ENCODE measurements at regions not wholly inside any gene's neighbourhood (a gene's known extent, or its start where the extent isn't known, plus 50 kb on each side); places are given as distances from the start of the nearest gene placed in this dataset.

DNA sequence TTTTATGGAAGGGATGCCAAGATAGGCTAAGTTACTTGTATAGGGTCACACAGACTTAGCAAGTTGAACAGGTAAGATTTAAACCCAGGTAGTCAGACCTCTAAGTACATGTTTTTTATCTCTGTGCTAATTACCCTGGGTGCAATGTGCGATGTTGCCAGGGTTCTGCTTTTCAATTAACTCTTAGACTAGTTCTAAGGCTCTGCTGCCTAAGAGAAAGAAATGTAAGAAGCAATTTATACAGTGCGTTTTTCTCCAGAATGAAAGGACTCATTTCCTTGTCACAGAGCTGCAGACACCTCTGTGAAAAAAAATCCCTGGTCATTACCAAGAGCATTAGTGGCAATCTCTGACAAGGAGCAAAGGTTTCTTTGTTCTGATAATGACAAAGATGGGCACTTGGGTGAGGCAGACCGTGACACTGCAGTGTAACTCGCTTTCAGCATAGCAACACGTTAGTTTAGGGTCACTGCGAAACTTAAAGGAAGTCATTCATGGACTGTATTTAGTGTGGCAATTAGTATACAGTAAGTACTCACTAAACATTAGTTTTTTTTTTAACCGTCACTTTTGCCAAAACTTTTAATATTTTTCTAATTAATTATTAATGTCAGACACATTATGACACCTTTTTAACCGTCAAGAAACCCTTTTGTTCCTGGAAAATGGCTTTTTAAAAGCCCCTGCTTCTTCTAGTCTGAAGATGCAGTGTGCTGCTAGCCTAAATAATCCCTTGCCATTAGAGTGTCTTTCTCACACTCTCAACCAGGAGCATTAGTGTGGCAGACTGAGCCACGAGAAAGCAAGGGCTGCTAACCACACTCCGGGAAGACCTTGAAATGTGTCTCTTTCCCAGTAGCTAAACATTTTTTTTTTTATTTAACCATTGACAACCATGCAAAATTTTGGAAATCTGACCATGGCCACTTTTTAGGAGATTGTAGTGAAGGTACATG is 520.0 kb upstream of the C9orf72 start:
- in situ Hi-C loops (cut with MboI; ENCODE audit: low sequenced_read_pairs) (no loop called here), intact Hi-C loops (cut with micrococcal nuclease) (no loop called here), dilution Hi-C loops (cut with HindIII; ENCODE audit: low sequenced_read_pairs, unreplicated experiment) (no loop called here)
- no peaks in the 10 kb centered on the region for H3K9me3 ChIP-seq (ENCODE audit: control insufficient read depth, insufficient read depth, low read length)
- no peaks in the 10 kb centered on the region for H3K36me3 ChIP-seq (ENCODE audit: control insufficient read depth, insufficient read depth, low read length)
- ChIA-PET CTCF (no interaction called here), POLR2A (ENCODE audit: unreplicated experiment) (no interaction called here)
- no peak overlapping the region for H2BK15ac ChIP-seq (ENCODE audit: low read depth, low read length)
- no peak overlapping the region for H3K4me2 ChIP-seq (ENCODE audit: low read depth, low read length)
- H4K5ac ChIP-seq (ENCODE audit: low read depth, low read length) = no peak overlapping the region
- H4K8ac ChIP-seq (ENCODE audit: low read depth in 2 of 2, low read length in 2 of 2) = no peak overlapping the region
- no peak overlapping the region for H2AK5ac ChIP-seq (ENCODE audit: low read depth, low read length)
- H3K79me1 ChIP-seq (ENCODE audit: low read depth in 1 of 2, low read length in 2 of 2) = no peaks in the 10 kb centered on the region
- no peak overlapping the region for H2BK5ac ChIP-seq (ENCODE audit: low read depth, low read length, poor library complexity, severe bottlenecking)
- H3K9ac ChIP-seq (ENCODE audit: low read depth, low read length) = no peak overlapping the region
- no peak overlapping the region for H2BK120ac ChIP-seq (ENCODE audit: low read depth, low read length)
- H3K27me3 ChIP-seq (ENCODE audit: control insufficient read depth, insufficient read depth, low read length) = no peaks in the 10 kb centered on the region
- no peak overlapping the region for H2AFZ ChIP-seq (replicated peaks; ENCODE audit: low read length, poor library complexity)
- ATAC-seq (ENCODE audit: low read depth) (no peak), DNase-seq (no peak)
- no peak overlapping the region for H2BK20ac ChIP-seq (ENCODE audit: low read depth, low read length)
- no peak overlapping the region for H3K14ac ChIP-seq (replicated peaks; ENCODE audit: low read depth, low read length)
- H2AK9ac ChIP-seq (replicated peaks; ENCODE audit: low read depth, low read length, poor library complexity) = no peak overlapping the region
- no peaks in the 10 kb centered on the region for H3K9me1 ChIP-seq (ENCODE audit: insufficient read depth, low read length)
- no peak overlapping the region for H3K4ac ChIP-seq (ENCODE audit: low read depth, low read length)
- WGBS, 2 experiments (ENCODE audit: extremely low coverage in 2 of 2, insufficient read length in 1 of 2) = 10% methylated on average over 2 of the region's 10 CpGs; no CpG with 5 or more reads in 1 of the 2 experiments
- no peak overlapping the region for H3K18ac ChIP-seq (ENCODE audit: low read depth, low read length)
- H3K4me3 ChIP-seq (ENCODE audit: insufficient read depth, low read depth, low read length) = no peak overlapping the region
- no peak overlapping the region for H3K23ac ChIP-seq (ENCODE audit: low read depth, low read length)
- H4K20me1 ChIP-seq (ENCODE audit: insufficient read depth, low read length) = no peaks in the 10 kb centered on the region
- BruUV-seq (replicated peaks) = no TSS peak
- no peak overlapping the region for H4K91ac ChIP-seq (ENCODE audit: insufficient read depth, low read depth, low read length)
- no peaks in the 10 kb centered on the region for H3K4me1 ChIP-seq (ENCODE audit: control insufficient read depth, insufficient read depth, low read length)
- no peak overlapping the region for H3K27ac ChIP-seq (ENCODE audit: insufficient read depth, low read length)
- H3K56ac ChIP-seq (ENCODE audit: extremely low read depth, insufficient read depth, low read length) = no peak overlapping the region
- TF ChIP-seq RFX5 (IDR thresholded peaks at IDR 0.05; ENCODE audit: low read depth, low read length) (no peak), CHD1 (IDR thresholded peaks at IDR 0.05; ENCODE audit: low read depth, low read length) (no peak), RAD21 (IDR thresholded peaks at IDR 0.05; ENCODE audit: low read length) (no peak), BHLHE40 (IDR thresholded peaks at IDR 0.05; ENCODE audit: low read depth, low read length) (no peak), FOS (IDR thresholded peaks at IDR 0.05; ENCODE audit: low read depth, low read length) (no peak), MAZ (IDR thresholded peaks at IDR 0.05; ENCODE audit: borderline replicate concordance, low read depth, low read length) (no peak), MXI1 (IDR thresholded peaks at IDR 0.05; ENCODE audit: borderline replicate concordance, low read depth, low read length) (no peak), CEBPB (IDR thresholded peaks at IDR 0.05; ENCODE audit: low read depth, low read length) (no peak), SMC3 (IDR thresholded peaks at IDR 0.05; ENCODE audit: low read depth, low read length) (no peak), NFE2L2 (IDR thresholded peaks at IDR 0.05; ENCODE audit: low read depth, low read length) (no peak), MAFK (IDR thresholded peaks at IDR 0.05; ENCODE audit: low read depth, low read length) (no peak), POLR2A (IDR thresholded peaks at IDR 0.05; ENCODE audit: low read depth, low read length) (no peak)
- TF ChIP-seq, protein P1, sequence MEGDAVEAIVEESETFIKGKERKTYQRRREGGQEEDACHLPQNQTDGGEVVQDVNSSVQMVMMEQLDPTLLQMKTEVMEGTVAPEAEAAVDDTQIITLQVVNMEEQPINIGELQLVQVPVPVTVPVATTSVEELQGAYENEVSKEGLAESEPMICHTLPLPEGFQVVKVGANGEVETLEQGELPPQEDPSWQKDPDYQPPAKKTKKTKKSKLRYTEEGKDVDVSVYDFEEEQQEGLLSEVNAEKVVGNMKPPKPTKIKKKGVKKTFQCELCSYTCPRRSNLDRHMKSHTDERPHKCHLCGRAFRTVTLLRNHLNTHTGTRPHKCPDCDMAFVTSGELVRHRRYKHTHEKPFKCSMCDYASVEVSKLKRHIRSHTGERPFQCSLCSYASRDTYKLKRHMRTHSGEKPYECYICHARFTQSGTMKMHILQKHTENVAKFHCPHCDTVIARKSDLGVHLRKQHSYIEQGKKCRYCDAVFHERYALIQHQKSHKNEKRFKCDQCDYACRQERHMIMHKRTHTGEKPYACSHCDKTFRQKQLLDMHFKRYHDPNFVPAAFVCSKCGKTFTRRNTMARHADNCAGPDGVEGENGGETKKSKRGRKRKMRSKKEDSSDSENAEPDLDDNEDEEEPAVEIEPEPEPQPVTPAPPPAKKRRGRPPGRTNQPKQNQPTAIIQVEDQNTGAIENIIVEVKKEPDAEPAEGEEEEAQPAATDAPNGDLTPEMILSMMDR (conservative IDR thresholded peaks at IDR 0.05; ENCODE audit: low read depth, low read length) = no peak
- TF ChIP-seq, protein P2, sequence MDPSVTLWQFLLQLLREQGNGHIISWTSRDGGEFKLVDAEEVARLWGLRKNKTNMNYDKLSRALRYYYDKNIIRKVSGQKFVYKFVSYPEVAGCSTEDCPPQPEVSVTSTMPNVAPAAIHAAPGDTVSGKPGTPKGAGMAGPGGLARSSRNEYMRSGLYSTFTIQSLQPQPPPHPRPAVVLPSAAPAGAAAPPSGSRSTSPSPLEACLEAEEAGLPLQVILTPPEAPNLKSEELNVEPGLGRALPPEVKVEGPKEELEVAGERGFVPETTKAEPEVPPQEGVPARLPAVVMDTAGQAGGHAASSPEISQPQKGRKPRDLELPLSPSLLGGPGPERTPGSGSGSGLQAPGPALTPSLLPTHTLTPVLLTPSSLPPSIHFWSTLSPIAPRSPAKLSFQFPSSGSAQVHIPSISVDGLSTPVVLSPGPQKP (IDR thresholded peaks at IDR 0.05; ENCODE audit: borderline replicate concordance, low read depth, low read length) = no peak
- TF ChIP-seq, protein P3, sequence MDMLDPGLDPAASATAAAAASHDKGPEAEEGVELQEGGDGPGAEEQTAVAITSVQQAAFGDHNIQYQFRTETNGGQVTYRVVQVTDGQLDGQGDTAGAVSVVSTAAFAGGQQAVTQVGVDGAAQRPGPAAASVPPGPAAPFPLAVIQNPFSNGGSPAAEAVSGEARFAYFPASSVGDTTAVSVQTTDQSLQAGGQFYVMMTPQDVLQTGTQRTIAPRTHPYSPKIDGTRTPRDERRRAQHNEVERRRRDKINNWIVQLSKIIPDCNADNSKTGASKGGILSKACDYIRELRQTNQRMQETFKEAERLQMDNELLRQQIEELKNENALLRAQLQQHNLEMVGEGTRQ (IDR thresholded peaks at IDR 0.05; ENCODE audit: low read depth, low read length) = no peak
